Neural cell (in vitro differentiated cells): ENCODE measurements at regions not wholly inside any gene's neighbourhood (a gene's known extent, or its start where the extent isn't known, plus 50 kb on each side); places are given as distances from the start of the nearest gene placed in this dataset.

Experiments used
- CTCF ChIP-seq: fragments of 450-650 bp; IDR thresholded peaks from 2 replicates; pipeline ENCODE4 v1.5.1; 2014; ENCODE audit warnings: antibody characterized with exemption, mild to moderate bottlenecking, moderate library complexity; ENCODE audit not compliant: poor library complexity, severe bottlenecking
- POLR2AphosphoS5 ChIP-seq: IDR thresholded peaks from 2 replicates; pipeline ENCODE4 v1.6.1; 2012

GRCh38 chr18:25817546-25818237 is 272.7 kb downstream of the SS18 start:
- TF ChIP-seq POLR2AphosphoS5 (no peak), CTCF (no peak)
